Liver (tissue), 8 donors: ENCODE measurements at regions not wholly inside any gene's neighbourhood (a gene's known extent, or its start where the extent isn't known, plus 50 kb on each side); places are given as distances from the start of the nearest gene placed in this dataset.

Source experiments
- DNase-seq: peaks from one replicate; pipeline ENCODE4 v3.0.0-alpha.2; 2017; ENCODE audit warnings: low spot score
- H3K27ac ChIP-seq, 2 donors: one replicate each; pipeline ENCODE4 v1.7.0; 2013; ENCODE audit warnings: inconsistent platforms in 2 of 2, low read length in 2 of 2, control low read depth in 1 of 2, low read depth in 1 of 2, mild to moderate bottlenecking in 1 of 2
- H3K27me3 ChIP-seq, 4 donors: one replicate each; pipeline versions ENCODE4 v1.6.1 to v1.7.0; 2013; ENCODE audit warnings: low read length in 3 of 4, inconsistent platforms in 1 of 4, mild to moderate bottlenecking in 1 of 4, moderate library complexity in 1 of 4; ENCODE audit not compliant: control insufficient read depth in 4 of 4, insufficient read depth in 4 of 4
- H3K36me3 ChIP-seq, 4 donors: one replicate each; pipeline versions ENCODE4 v1.6.1 to v1.7.0; 2013; ENCODE audit warnings: low read length in 3 of 4, mild to moderate bottlenecking in 3 of 4, low read depth in 1 of 4, moderate library complexity in 1 of 4; ENCODE audit not compliant: control insufficient read depth in 4 of 4, insufficient read depth in 3 of 4
- H3K4me1 ChIP-seq, 4 donors: one replicate each; pipeline versions ENCODE4 v1.6.1 to v1.7.0; 2013; ENCODE audit warnings: low read length in 3 of 4, mild to moderate bottlenecking in 3 of 4, moderate library complexity in 1 of 4; ENCODE audit not compliant: control insufficient read depth in 4 of 4, insufficient read depth in 4 of 4
- H3K4me3 ChIP-seq, 3 donors: one replicate each; pipeline versions ENCODE4 v1.6.1 to v1.7.0; 2013; ENCODE audit warnings: low read length in 3 of 3, control low read depth in 1 of 3, low read depth in 1 of 3, mild to moderate bottlenecking in 1 of 3
- H3K9ac ChIP-seq, 2 donors: one replicate each; pipeline ENCODE4 v1.7.0; 2013; ENCODE audit warnings: low read length in 2 of 2, mild to moderate bottlenecking in 2 of 2, moderate library complexity in 2 of 2, control low read depth in 1 of 2, low read depth in 1 of 2
- H3K9me3 ChIP-seq, 4 donors: one replicate each; pipeline versions ENCODE4 v1.6.1 to v1.7.0; 2013; ENCODE audit warnings: low read length in 3 of 4; ENCODE audit not compliant: control insufficient read depth in 4 of 4
- ATF3 ChIP-seq: IDR thresholded peaks from 2 replicates; pipeline ENCODE4 v1.6.1; 2016; ENCODE audit warnings: antibody characterized with exemption
- CTCF ChIP-seq: fragments of 150-350 bp; IDR thresholded peaks from 2 replicates; pipeline ENCODE4 v1.5.1; 2017; ENCODE audit warnings: improper control_type of control experiment, low read depth, low read length; ENCODE audit not compliant: missing input control
- EGR1 ChIP-seq, 2 donors: IDR thresholded peaks; 2 replicates each; pipeline ENCODE4 v1.6.1; 2016 to 2018; ENCODE audit warnings: antibody characterized with exemption in 2 of 2, low read depth in 2 of 2
- FOXA1 ChIP-seq: IDR thresholded peaks from 2 replicates; pipeline ENCODE4 v1.6.1; 2016; ENCODE audit warnings: antibody characterized with exemption
- FOXA2 ChIP-seq: IDR thresholded peaks from 2 replicates; pipeline ENCODE4 v1.6.1; 2016; ENCODE audit warnings: antibody characterized with exemption
- GABPA ChIP-seq, 2 donors: IDR thresholded peaks in 1 of 2; conservative IDR thresholded peaks in 1 of 2; 2 replicates each; pipeline ENCODE4 v1.6.1; 2016; ENCODE audit warnings: antibody characterized with exemption in 2 of 2, mild to moderate bottlenecking in 1 of 2, moderate library complexity in 1 of 2
- HNF4A ChIP-seq, 2 donors: conservative IDR thresholded peaks; 2 replicates each; pipeline ENCODE4 v1.6.1; 2016; ENCODE audit warnings: antibody characterized with exemption in 2 of 2, mild to moderate bottlenecking in 2 of 2
- HNF4G ChIP-seq: IDR thresholded peaks from 2 replicates; pipeline ENCODE4 v1.6.1; 2016; ENCODE audit warnings: antibody characterized with exemption
- JUND ChIP-seq, 2 donors: IDR thresholded peaks; 2 replicates each; pipeline ENCODE4 v1.6.1; 2016; ENCODE audit warnings: antibody characterized with exemption in 2 of 2
- MAX ChIP-seq: IDR thresholded peaks from 2 replicates; pipeline ENCODE4 v1.6.1; 2016; ENCODE audit warnings: antibody characterized with exemption
- NR2F2 ChIP-seq: IDR thresholded peaks from 2 replicates; pipeline ENCODE4 v1.6.1; 2016; ENCODE audit warnings: antibody characterized with exemption
- RAD21 ChIP-seq, 2 donors: IDR thresholded peaks; 2 replicates each; pipeline ENCODE4 v1.6.1; 2016; ENCODE audit warnings: antibody characterized with exemption in 2 of 2, mild to moderate bottlenecking in 2 of 2
- REST ChIP-seq: IDR thresholded peaks from 2 replicates; pipeline ENCODE4 v1.6.1; 2016; ENCODE audit warnings: antibody characterized with exemption, mild to moderate bottlenecking
- RXRA ChIP-seq, 2 donors: IDR thresholded peaks; 2 replicates each; pipeline ENCODE4 v1.6.1; 2017 to 2018; ENCODE audit warnings: antibody characterized with exemption in 2 of 2, mild to moderate bottlenecking in 1 of 2
- SP1 ChIP-seq: IDR thresholded peaks from 2 replicates; pipeline ENCODE4 v1.6.1; 2018; ENCODE audit warnings: antibody characterized with exemption, mild to moderate bottlenecking
- TAF1 ChIP-seq: conservative IDR thresholded peaks from 2 replicates; pipeline ENCODE4 v1.6.1; 2016; ENCODE audit warnings: antibody characterized with exemption, mild to moderate bottlenecking
- YY1 ChIP-seq: IDR thresholded peaks from 2 replicates; pipeline ENCODE4 v1.6.1; 2016; ENCODE audit warnings: antibody characterized with exemption, mild to moderate bottlenecking
- ZBTB33 ChIP-seq: IDR thresholded peaks from 2 replicates; pipeline ENCODE4 v1.6.1; 2016; ENCODE audit warnings: antibody characterized with exemption
- WGBS: extraction: QIAGEN DNeasy Blood & Tissue Kit; methylation state at CpG from one replicate; pipeline ENCODE4 v1.1.7; 2013; 5-methylcytosine and 5-hydroxymethylcytosine counted together
- donor health status: healthy.
- donor health status: healthy.
- donor health status: healthy.
- donor health status: healthy.
- donor health status: healthy.

- TF ChIP-seq HNF4G (no peak), CTCF (no peak), GABPA (IDR thresholded peaks at IDR 0.05 in 1 of 2, conservative IDR thresholded peaks at IDR 0.05 in 1 of 2) (no peak), RXRA (IDR thresholded peaks at IDR 0.05) (no peak), ATF3 (no peak), HNF4A (conservative IDR thresholded peaks at IDR 0.05) (no peak), EGR1 (IDR thresholded peaks at IDR 0.05; ENCODE audit: low read depth in 2 of 2) (no peak), MAX (no peak)
These were observed 687.3 kb downstream of the TLE4 start (continued) for GRCh38 chr9:80259079-80259478.

- no peak for DNase-seq
- 44% methylated on average over 4 of the region's 6 CpGs for WGBS
- no peaks in the 10 kb centered on the region for H3K36me3 ChIP-seq
- H3K9me3 ChIP-seq: peaks cover 0 to 2% (median 0%) of the 10 kb centered on the region in 4 donors
- no peak overlapping the region for H3K4me3 ChIP-seq
- H3K27me3 ChIP-seq: no peaks in the 10 kb centered on the region
- no peak overlapping the region for H3K9ac ChIP-seq
- no peaks in the 10 kb centered on the region for H3K4me1 ChIP-seq
- no peak overlapping the region for H3K27ac ChIP-seq
- TF ChIP-seq YY1 (no peak), EGR1 (IDR thresholded peaks at IDR 0.05; ENCODE audit: low read depth in 2 of 2) (no peak), NR2F2 (no peak), RAD21 (IDR thresholded peaks at IDR 0.05) (no peak), SP1 (no peak), JUND (IDR thresholded peaks at IDR 0.05) (no peak), GABPA (IDR thresholded peaks at IDR 0.05 in 1 of 2, conservative IDR thresholded peaks at IDR 0.05 in 1 of 2) (no peak), ZBTB33 (no peak), FOXA1 (no peak), HNF4G (no peak), HNF4A (conservative IDR thresholded peaks at IDR 0.05) (no peak), CTCF (no peak), TAF1 (no peak), REST (no peak), FOXA2 (no peak), RXRA (IDR thresholded peaks at IDR 0.05) (no peak), ATF3 (no peak)
These were observed 680.0 kb downstream of the TLE4 start for GRCh38 chr9:80251778-80252177.
